ENCODE measurements at regions not wholly inside any gene's neighbourhood (a gene's known extent, or its start where the extent isn't known, plus 50 kb on each side); places are given as distances from the start of the nearest gene placed in this dataset.

- no peak for TF ChIP-seq POLR2A (IDR thresholded peaks at IDR 0.05)
- TF ChIP-seq, protein P1, sequence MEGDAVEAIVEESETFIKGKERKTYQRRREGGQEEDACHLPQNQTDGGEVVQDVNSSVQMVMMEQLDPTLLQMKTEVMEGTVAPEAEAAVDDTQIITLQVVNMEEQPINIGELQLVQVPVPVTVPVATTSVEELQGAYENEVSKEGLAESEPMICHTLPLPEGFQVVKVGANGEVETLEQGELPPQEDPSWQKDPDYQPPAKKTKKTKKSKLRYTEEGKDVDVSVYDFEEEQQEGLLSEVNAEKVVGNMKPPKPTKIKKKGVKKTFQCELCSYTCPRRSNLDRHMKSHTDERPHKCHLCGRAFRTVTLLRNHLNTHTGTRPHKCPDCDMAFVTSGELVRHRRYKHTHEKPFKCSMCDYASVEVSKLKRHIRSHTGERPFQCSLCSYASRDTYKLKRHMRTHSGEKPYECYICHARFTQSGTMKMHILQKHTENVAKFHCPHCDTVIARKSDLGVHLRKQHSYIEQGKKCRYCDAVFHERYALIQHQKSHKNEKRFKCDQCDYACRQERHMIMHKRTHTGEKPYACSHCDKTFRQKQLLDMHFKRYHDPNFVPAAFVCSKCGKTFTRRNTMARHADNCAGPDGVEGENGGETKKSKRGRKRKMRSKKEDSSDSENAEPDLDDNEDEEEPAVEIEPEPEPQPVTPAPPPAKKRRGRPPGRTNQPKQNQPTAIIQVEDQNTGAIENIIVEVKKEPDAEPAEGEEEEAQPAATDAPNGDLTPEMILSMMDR (IDR thresholded peaks at IDR 0.05), result no peak
These were observed 718.3 kb downstream of the TLR4 start for GRCh38 chr9:118422508-118422907.
